Cardiac muscle cell (in vitro differentiated cells and primary cell): ENCODE measurements at regions not wholly inside any gene's neighbourhood (a gene's known extent, or its start where the extent isn't known, plus 50 kb on each side); places are given as distances from the start of the nearest gene placed in this dataset.
A peak's percentile ranks its signal among the peaks of the same experiment; 100 is the strongest.

Experiments used
- DNase-seq, 2 donors: peaks; one replicate each; pipeline versions ENCODE4 v3.0.0 to v3.0.0-alpha.2; 2010 to 2017; ENCODE audit warnings: low read depth in 1 of 2, low spot score in 1 of 2
- H3K27ac ChIP-seq: fragments of 200-600 bp; sonication (generic); 2 replicates; pipeline ENCODE4 v1.5.1; 2016
- H3K27me3 ChIP-seq: fragments of 200-600 bp; sonication (generic); 2 replicates; pipeline ENCODE4 v1.6.0; 2016; ENCODE audit warnings: control low read depth
- H3K36me3 ChIP-seq: fragments of 200-600 bp; sonication (generic); 2 replicates; pipeline ENCODE4 v1.5.1; 2016; ENCODE audit warnings: control low read depth
- H3K4me1 ChIP-seq: fragments of 200-600 bp; sonication (generic); 2 replicates; pipeline ENCODE4 v1.8.1; 2017; ENCODE audit warnings: low read depth, mild to moderate bottlenecking, mixed run types
- H3K4me3 ChIP-seq: fragments of 200-600 bp; sonication (generic); 2 replicates; pipeline ENCODE4 v1.5.1; 2016; ENCODE audit warnings: mild to moderate bottlenecking
- H3K9me3 ChIP-seq: fragments of 200-600 bp; sonication (generic); 2 replicates; pipeline ENCODE4 v1.5.1; 2017; ENCODE audit warnings: low read depth, mild to moderate bottlenecking, control low read depth
- TF ChIP-seq, protein P1 (sequence below): IDR thresholded peaks from 2 replicates; pipeline ENCODE4 v1.5.1; 2012; ENCODE audit warnings: low read depth, mild to moderate bottlenecking, low read length

GRCh38 chr5:155914766-155915165 is 412.2 kb upstream of the SGCD start:
- TF ChIP-seq, protein P1, sequence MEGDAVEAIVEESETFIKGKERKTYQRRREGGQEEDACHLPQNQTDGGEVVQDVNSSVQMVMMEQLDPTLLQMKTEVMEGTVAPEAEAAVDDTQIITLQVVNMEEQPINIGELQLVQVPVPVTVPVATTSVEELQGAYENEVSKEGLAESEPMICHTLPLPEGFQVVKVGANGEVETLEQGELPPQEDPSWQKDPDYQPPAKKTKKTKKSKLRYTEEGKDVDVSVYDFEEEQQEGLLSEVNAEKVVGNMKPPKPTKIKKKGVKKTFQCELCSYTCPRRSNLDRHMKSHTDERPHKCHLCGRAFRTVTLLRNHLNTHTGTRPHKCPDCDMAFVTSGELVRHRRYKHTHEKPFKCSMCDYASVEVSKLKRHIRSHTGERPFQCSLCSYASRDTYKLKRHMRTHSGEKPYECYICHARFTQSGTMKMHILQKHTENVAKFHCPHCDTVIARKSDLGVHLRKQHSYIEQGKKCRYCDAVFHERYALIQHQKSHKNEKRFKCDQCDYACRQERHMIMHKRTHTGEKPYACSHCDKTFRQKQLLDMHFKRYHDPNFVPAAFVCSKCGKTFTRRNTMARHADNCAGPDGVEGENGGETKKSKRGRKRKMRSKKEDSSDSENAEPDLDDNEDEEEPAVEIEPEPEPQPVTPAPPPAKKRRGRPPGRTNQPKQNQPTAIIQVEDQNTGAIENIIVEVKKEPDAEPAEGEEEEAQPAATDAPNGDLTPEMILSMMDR = no peak

DNA sequence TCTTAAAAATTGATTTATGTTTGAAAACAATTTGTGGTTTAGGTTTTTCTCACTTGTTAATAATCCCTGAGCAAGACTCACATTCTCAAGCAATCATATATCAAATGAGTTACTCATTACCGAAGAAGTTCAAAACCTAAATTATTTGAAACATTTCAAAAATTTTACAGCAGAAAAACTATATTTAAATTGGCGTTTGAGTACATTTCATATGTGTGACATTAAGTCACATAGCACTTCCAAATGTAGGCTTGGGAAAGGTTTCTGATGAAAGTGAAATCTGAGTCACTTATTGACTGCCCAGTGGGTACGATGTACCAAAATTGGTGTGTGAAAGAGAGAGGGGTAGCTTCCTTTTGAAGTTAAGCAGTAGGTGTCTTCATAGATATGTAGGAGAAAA is 411.4 kb upstream of the SGCD start:
- Histone ChIP-seq H3K27me3 (no peaks in the 10 kb centered on the region), H3K36me3 (no peaks in the 10 kb centered on the region), H3K4me3 (no peak overlapping the region), H3K4me1 (peaks cover 13% of the 10 kb centered on the region), H3K27ac (no peak overlapping the region), H3K9me3 (no peaks in the 10 kb centered on the region)
- TF ChIP-seq, protein P1 = no peak
- no peak for DNase-seq

More at GRCh38 chr5:155914766-155915165, 412.2 kb upstream of the SGCD start:
- Histone ChIP-seq H3K4me1 (peaks cover 13% of the 10 kb centered on the region), H3K27me3 (no peaks in the 10 kb centered on the region), H3K27ac (no peak overlapping the region), H3K9me3 (no peaks in the 10 kb centered on the region), H3K4me3 (no peak overlapping the region), H3K36me3 (no peaks in the 10 kb centered on the region)
- DNase-seq = no peak

GRCh38 chr5:155919126-155919525 is 407.8 kb upstream of the SGCD start:
- Histone ChIP-seq H3K27me3 (no peaks in the 10 kb centered on the region), H3K4me3 (no peak overlapping the region), H3K4me1 (peaks cover 13% of the 10 kb centered on the region), H3K27ac (no peak overlapping the region), H3K9me3 (no peaks in the 10 kb centered on the region), H3K36me3 (no peaks in the 10 kb centered on the region)
- DNase-seq = peak in 1 of 2 donors; percentile 1
- TF ChIP-seq, protein P1 = no peak

DNA sequence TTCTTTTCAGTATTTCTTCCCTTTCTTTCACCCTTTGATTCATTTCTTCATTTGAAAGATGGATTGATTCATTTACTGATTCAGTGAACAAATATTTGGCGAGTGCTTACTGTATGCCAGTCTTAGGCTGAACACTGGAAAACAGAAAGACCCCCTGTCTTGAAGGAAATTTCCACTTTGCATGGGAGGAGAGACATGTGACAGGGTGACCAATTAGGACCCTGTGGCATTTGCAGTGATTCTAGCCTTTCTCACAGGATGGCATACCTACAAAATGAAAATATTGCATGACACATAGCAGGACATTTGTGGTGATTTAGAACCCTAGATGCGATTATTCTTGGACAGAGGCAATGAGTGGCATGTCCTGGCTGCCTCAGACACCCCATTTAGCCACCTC is 407.2 kb upstream of the SGCD start:
- no peak overlapping the region for H3K27ac ChIP-seq
- no peaks in the 10 kb centered on the region for H3K27me3 ChIP-seq
- H3K9me3 ChIP-seq = no peaks in the 10 kb centered on the region
- TF ChIP-seq, protein P1 = no peak
- DNase-seq = no peak
- no peak overlapping the region for H3K4me3 ChIP-seq
- H3K36me3 ChIP-seq = no peaks in the 10 kb centered on the region
- peaks cover 13% of the 10 kb centered on the region for H3K4me1 ChIP-seq

GRCh38 chr5:155921621-155922020 is 405.3 kb upstream of the SGCD start:
- TF ChIP-seq, protein P1 = no peak
- H3K4me1 ChIP-seq = peaks cover 13% of the 10 kb centered on the region
- H3K27ac ChIP-seq = no peak overlapping the region
- H3K9me3 ChIP-seq = no peaks in the 10 kb centered on the region
- DNase-seq = no peak
- no peaks in the 10 kb centered on the region for H3K36me3 ChIP-seq
- H3K27me3 ChIP-seq = no peaks in the 10 kb centered on the region
- H3K4me3 ChIP-seq = no peak overlapping the region

GRCh38 chr5:155923784-155924183 is 403.2 kb upstream of the SGCD start:
- no peak for DNase-seq
- H3K36me3 ChIP-seq = no peaks in the 10 kb centered on the region
- H3K27me3 ChIP-seq = no peaks in the 10 kb centered on the region
- H3K4me1 ChIP-seq = peaks cover 7% of the 10 kb centered on the region
- TF ChIP-seq, protein P1 = no peak
- H3K4me3 ChIP-seq = no peak overlapping the region
- H3K9me3 ChIP-seq = no peaks in the 10 kb centered on the region
- H3K27ac ChIP-seq = no peak overlapping the region
